Glutamatergic neuron (in vitro differentiated cells): ENCODE measurements at regions not wholly inside any gene's neighbourhood (a gene's known extent, or its start where the extent isn't known, plus 50 kb on each side); places are given as distances from the start of the nearest gene placed in this dataset.
"Not testable (repeated sequence)": the region's sequence is repeated elsewhere in the genome, so short reads cannot be mapped to it uniquely, and the experiment has no call there.

Source experiments
- DNase-seq: peaks from one replicate; pipeline ENCODE4 v3.0.0; 2022
- H3K27ac Mint-ChIP-seq: one replicate; pipeline ENCODE4 v1.8.0; 2020; ENCODE audit warnings: mild to moderate bottlenecking, mixed read lengths, inconsistent platforms; ENCODE audit not compliant: unreplicated experiment
- H3K27me3 Mint-ChIP-seq: one replicate; pipeline ENCODE4 v1.8.0; 2020; ENCODE audit warnings: mild to moderate bottlenecking, moderate library complexity, mixed read lengths, inconsistent platforms; ENCODE audit not compliant: unreplicated experiment
- H3K36me3 Mint-ChIP-seq: one replicate; pipeline ENCODE4 v1.8.0; 2020; ENCODE audit warnings: mild to moderate bottlenecking, mixed read lengths, inconsistent platforms; ENCODE audit not compliant: unreplicated experiment
- H3K4me1 Mint-ChIP-seq: one replicate; pipeline ENCODE4 v1.8.0; 2020; ENCODE audit warnings: mild to moderate bottlenecking, low read depth, mixed read lengths, inconsistent platforms; ENCODE audit not compliant: unreplicated experiment
- H3K4me3 Mint-ChIP-seq: one replicate; pipeline ENCODE4 v1.8.0; 2020; ENCODE audit warnings: mild to moderate bottlenecking, mixed read lengths, inconsistent platforms; ENCODE audit not compliant: unreplicated experiment
- H3K9me3 Mint-ChIP-seq: one replicate; pipeline ENCODE4 v1.8.0; 2020; ENCODE audit warnings: mild to moderate bottlenecking, moderate library complexity, mixed read lengths, inconsistent platforms; ENCODE audit not compliant: unreplicated experiment
- TF ChIP-seq, protein P1 (sequence below): fragments of 200-600 bp; sonication (generic); IDR thresholded peaks from one replicate; pipeline ENCODE4 v1.5.0; 2021; ENCODE audit not compliant: partially characterized antibody, unreplicated experiment

DNA sequence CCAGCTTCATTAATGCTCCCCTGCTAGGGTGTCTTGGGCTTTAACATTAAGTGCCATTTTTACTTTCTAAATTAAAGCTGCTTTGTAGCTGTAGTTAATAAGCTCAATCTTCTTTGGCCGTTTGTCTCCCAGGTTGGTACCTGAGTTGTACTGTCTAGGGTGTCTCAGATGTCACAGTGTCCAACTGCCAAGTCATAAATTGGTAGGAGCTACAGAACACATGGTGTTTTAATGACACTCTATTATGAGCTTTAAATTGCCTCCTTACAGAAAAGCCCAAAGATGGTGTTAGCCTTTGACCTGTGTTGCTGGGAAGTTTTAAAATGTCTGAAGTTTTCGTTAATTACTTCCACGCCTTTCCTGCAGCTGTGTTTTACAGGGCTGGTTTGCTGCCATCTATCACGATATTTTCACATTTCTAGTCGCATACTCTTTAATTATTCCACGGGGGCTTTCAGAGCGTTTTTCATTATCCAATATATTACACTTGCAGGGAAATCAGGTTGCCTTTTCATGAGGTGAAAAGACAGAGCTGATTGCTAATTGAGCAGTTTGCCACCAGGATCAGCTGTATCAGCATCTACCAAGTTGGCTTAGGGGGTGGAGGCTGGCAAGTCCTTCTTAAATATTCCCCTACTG is 247.8 kb upstream of the PLPP4 start:
- peaks cover 3% of the 10 kb centered on the region for H3K27me3 Mint-ChIP-seq
- TF ChIP-seq, protein P1, sequence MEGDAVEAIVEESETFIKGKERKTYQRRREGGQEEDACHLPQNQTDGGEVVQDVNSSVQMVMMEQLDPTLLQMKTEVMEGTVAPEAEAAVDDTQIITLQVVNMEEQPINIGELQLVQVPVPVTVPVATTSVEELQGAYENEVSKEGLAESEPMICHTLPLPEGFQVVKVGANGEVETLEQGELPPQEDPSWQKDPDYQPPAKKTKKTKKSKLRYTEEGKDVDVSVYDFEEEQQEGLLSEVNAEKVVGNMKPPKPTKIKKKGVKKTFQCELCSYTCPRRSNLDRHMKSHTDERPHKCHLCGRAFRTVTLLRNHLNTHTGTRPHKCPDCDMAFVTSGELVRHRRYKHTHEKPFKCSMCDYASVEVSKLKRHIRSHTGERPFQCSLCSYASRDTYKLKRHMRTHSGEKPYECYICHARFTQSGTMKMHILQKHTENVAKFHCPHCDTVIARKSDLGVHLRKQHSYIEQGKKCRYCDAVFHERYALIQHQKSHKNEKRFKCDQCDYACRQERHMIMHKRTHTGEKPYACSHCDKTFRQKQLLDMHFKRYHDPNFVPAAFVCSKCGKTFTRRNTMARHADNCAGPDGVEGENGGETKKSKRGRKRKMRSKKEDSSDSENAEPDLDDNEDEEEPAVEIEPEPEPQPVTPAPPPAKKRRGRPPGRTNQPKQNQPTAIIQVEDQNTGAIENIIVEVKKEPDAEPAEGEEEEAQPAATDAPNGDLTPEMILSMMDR, result no peak
- H3K27ac Mint-ChIP-seq, result no peak overlapping the region
- peaks cover under 1% of the 10 kb centered on the region for H3K4me1 Mint-ChIP-seq
- no peak overlapping the region for H3K4me3 Mint-ChIP-seq
- peaks cover under 1% of the 10 kb centered on the region for H3K9me3 Mint-ChIP-seq
- no peak for DNase-seq
- peaks cover 6% of the 10 kb centered on the region for H3K36me3 Mint-ChIP-seq

DNA sequence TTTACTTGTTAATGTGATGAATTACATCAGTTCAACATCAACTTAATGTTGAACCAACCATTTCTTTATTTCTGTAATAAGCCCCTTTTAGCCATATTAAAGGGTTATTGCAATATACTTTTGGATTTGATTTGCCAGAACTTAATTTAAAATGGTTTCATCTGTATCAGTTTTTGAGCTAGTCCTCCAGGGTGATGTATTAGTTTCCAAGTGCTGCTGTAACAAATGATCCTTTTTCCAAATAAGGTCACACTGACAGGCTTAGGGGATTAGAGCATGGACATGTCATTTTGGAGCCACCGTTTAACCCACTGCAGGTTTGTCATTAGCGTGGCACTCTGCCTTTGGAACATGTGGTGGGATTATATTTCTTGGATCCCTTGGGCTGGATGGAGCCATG is 244.8 kb upstream of the PLPP4 start:
- no peak overlapping the region for H3K4me3 Mint-ChIP-seq
- peaks cover 2% of the 10 kb centered on the region for H3K4me1 Mint-ChIP-seq
- peaks cover 2% of the 10 kb centered on the region for H3K9me3 Mint-ChIP-seq
- H3K27me3 Mint-ChIP-seq, result peaks cover 5% of the 10 kb centered on the region
- TF ChIP-seq, protein P1, result no peak
- no peak overlapping the region for H3K27ac Mint-ChIP-seq
- peaks cover 6% of the 10 kb centered on the region for H3K36me3 Mint-ChIP-seq
- DNase-seq, result no peak

DNA sequence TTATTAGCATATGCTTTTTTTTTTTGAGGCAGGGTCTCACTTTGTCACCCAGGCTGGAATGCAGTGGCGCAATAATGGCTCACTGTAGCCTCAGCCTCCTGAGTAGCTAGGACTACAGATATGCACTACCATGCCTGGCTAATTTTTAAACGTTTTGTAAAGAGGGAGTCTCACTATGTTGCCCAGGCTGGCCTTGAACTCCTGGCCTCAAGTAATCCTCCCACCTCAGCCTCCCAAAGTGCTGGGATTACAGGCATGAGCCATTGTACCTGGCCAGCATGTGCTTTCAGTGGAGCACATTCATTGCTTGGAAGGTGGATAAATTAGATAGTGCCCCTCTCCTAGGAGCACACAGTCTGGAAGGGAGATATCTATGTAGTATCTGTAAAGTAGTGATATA is 243.7 kb upstream of the PLPP4 start:
- not testable (repeated sequence) for DNase-seq, H3K36me3 Mint-ChIP-seq, H3K9me3 Mint-ChIP-seq, H3K4me1 Mint-ChIP-seq, H3K27ac Mint-ChIP-seq, H3K27me3 Mint-ChIP-seq, H3K4me3 Mint-ChIP-seq

DNA sequence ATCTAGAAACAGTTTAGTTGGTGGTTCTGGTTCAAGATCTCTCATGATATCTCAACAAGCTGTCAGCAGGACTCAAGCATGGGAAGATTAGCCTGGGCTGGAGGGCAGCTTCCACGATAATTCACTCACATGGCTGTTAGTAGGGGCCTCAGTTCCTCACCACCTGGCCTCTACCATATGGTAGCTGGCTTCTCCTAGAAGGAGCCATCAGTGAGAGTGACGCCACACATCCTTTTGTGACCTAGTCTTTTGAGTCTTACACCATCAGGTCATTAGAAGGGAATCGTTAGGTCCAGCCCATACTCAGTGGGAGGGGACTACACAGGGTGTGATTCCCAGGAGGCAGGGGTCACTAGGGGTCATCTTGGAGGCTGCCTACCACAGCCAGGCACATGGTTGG is 239.3 kb upstream of the PLPP4 start:
- Mint-ChIP-seq H3K36me3 (peaks cover under 1% of the 10 kb centered on the region), H3K4me1 (peaks cover 14% of the 10 kb centered on the region), H3K4me3 (peak overlapping the region; percentile 18), H3K27ac (peak overlapping the region; percentile 86), H3K27me3 (peaks cover 9% of the 10 kb centered on the region), H3K9me3 (peaks cover 5% of the 10 kb centered on the region)
- TF ChIP-seq, protein P1, result no peak
- peak; percentile 61 for DNase-seq

DNA sequence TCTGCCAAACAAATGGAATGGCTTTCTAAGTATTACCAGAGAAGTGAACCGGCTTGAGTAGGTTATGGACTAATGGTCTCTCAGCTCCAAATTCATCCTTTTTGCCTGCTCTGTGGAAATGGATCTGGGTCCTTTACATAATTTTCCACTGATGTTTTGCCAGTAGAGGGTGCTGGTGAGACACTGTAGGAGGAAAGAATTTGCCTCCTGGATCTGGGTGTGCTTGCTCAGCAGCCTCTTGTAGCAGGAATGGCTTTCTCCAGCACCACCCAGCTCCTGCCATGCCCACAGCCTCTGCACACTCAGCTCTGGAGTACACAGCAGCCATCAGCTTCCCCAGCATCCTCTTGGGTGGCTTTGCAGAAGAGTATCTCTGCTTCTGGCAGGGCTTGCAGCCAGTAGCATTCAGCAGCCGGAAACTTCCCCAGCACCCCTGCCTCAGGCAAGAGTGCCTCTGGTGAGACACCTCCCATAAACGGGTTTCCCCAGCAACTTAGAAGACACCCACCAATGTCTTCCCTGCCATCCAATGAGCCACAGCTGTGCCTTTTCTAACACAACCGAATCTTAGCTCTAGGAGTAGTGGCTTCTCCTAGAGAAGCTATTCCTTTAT is 235.0 kb upstream of the PLPP4 start:
- peaks cover 19% of the 10 kb centered on the region for H3K4me1 Mint-ChIP-seq
- no peaks in the 10 kb centered on the region for H3K36me3 Mint-ChIP-seq
- no peak overlapping the region for H3K4me3 Mint-ChIP-seq
- TF ChIP-seq, protein P1, result peak; percentile 70
- peaks cover 4% of the 10 kb centered on the region for H3K9me3 Mint-ChIP-seq
- H3K27ac Mint-ChIP-seq, result no peak overlapping the region
- peaks cover 4% of the 10 kb centered on the region for H3K27me3 Mint-ChIP-seq
- peak; percentile 30 for DNase-seq
